ENCODE measurements at regions not wholly inside any gene's neighbourhood (a gene's known extent, or its start where the extent isn't known, plus 50 kb on each side); places are given as distances from the start of the nearest gene placed in this dataset.

DNA sequence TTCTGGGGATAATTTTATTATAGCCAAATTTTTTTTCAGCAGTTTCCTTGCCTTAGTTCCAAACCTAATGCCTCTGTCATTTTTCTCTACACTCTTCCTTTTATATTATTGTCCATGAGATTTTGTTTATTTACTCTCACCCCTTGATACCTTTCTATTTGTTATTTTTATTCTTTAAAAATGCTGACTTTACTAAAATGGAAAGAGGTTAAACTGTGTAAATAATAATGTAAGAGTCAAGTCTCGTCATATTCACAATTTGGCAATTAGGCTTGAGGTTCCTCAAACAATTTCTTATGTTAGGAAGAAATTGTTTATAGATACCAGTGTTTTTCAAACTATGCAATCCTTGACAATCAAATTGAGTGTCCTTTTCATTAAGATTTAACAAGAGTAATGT is 428.6 kb upstream of the CDH9 start:
- TF ChIP-seq TCF4 (CRISPR knock-in tag; IDR thresholded peaks at IDR 0.05; ENCODE audit: borderline replicate concordance) (no peak), ISL1 (CRISPR knock-in tag; IDR thresholded peaks at IDR 0.05) (no peak), ZNF8 (CRISPR knock-in tag; IDR thresholded peaks at IDR 0.05) (no peak)
- TF ChIP-seq, protein P1, sequence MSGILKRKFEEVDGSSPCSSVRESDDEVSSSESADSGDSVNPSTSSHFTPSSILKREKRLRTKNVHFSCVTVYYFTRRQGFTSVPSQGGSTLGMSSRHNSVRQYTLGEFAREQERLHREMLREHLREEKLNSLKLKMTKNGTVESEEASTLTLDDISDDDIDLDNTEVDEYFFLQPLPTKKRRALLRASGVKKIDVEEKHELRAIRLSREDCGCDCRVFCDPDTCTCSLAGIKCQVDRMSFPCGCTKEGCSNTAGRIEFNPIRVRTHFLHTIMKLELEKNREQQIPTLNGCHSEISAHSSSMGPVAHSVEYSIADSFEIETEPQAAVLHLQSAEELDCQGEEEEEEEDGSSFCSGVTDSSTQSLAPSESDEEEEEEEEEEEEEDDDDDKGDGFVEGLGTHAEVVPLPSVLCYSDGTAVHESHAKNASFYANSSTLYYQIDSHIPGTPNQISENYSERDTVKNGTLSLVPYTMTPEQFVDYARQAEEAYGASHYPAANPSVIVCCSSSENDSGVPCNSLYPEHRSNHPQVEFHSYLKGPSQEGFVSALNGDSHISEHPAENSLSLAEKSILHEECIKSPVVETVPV (CRISPR knock-in tag; IDR thresholded peaks at IDR 0.05) = no peak
- no peak for ATAC-seq

DNA sequence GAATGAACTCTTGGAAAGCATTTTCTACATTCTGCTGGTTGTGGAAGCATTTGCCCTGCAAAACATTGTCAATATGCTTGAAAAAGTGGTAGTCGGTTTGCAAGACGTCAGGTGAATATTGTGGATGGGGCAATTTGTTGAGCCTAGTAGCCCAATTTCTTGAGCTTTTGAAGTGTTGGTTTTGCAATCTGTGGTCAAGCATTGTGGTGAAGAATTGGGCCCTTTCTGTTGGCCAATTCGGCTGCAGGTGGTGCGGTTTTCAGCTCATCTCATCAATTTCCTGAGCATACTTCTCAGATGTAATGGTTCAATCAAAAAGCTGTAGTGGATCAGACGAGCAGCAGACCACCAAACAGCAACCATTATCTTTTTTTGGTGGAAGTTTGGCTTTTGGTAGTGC is 426.8 kb upstream of the CDH9 start:
- TF ChIP-seq BACH2 (CRISPR knock-in tag; IDR thresholded peaks at IDR 0.05; ENCODE audit: borderline replicate concordance) = no peak
- no peak for TF ChIP-seq ZFP3 (CRISPR knock-in tag; IDR thresholded peaks at IDR 0.05)
- no peak for TF ChIP-seq RARB (CRISPR knock-in tag; IDR thresholded peaks at IDR 0.05)
- TF ChIP-seq ISL1 (CRISPR knock-in tag; IDR thresholded peaks at IDR 0.05) = no peak
- TF ChIP-seq, protein P2, sequence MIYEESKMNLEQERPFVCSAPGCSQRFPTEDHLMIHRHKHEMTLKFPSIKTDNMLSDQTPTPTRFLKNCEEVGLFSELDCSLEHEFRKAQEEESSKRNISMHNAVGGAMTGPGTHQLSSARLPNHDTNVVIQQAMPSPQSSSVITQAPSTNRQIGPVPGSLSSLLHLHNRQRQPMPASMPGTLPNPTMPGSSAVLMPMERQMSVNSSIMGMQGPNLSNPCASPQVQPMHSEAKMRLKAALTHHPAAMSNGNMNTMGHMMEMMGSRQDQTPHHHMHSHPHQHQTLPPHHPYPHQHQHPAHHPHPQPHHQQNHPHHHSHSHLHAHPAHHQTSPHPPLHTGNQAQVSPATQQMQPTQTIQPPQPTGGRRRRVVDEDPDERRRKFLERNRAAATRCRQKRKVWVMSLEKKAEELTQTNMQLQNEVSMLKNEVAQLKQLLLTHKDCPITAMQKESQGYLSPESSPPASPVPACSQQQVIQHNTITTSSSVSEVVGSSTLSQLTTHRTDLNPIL (CRISPR knock-in tag; IDR thresholded peaks at IDR 0.05; ENCODE audit: low read depth) = no peak
- TF ChIP-seq OSR1 (CRISPR knock-in tag; IDR thresholded peaks at IDR 0.05) = no peak
- TF ChIP-seq ZC3H10 (CRISPR knock-in tag; IDR thresholded peaks at IDR 0.05) = no peak
- no peak for TF ChIP-seq TCF4 (CRISPR knock-in tag; IDR thresholded peaks at IDR 0.05; ENCODE audit: borderline replicate concordance)
- TF ChIP-seq SNAI2 (CRISPR knock-in tag; IDR thresholded peaks at IDR 0.05) = no peak
- no peak for TF ChIP-seq CSDC2 (CRISPR knock-in tag; IDR thresholded peaks at IDR 0.05)
- TF ChIP-seq, protein P3, sequence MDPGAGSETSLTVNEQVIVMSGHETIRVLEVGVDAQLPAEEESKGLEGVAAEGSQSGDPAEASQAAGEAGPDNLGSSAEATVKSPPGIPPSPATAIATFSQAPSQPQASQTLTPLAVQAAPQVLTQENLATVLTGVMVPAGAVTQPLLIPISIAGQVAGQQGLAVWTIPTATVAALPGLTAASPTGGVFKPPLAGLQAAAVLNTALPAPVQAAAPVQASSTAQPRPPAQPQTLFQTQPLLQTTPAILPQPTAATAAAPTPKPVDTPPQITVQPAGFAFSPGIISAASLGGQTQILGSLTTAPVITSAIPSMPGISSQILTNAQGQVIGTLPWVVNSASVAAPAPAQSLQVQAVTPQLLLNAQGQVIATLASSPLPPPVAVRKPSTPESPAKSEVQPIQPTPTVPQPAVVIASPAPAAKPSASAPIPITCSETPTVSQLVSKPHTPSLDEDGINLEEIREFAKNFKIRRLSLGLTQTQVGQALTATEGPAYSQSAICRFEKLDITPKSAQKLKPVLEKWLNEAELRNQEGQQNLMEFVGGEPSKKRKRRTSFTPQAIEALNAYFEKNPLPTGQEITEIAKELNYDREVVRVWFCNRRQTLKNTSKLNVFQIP (CRISPR knock-in tag; IDR thresholded peaks at IDR 0.05; ENCODE audit: borderline replicate concordance, low read depth) = no peak
- no peak for TF ChIP-seq ARNTL (CRISPR knock-in tag; IDR thresholded peaks at IDR 0.05; ENCODE audit: borderline replicate concordance, low read depth)
- no peak for TF ChIP-seq PPARA (CRISPR knock-in tag; IDR thresholded peaks at IDR 0.05; ENCODE audit: borderline replicate concordance)
- no peak for ATAC-seq

DNA sequence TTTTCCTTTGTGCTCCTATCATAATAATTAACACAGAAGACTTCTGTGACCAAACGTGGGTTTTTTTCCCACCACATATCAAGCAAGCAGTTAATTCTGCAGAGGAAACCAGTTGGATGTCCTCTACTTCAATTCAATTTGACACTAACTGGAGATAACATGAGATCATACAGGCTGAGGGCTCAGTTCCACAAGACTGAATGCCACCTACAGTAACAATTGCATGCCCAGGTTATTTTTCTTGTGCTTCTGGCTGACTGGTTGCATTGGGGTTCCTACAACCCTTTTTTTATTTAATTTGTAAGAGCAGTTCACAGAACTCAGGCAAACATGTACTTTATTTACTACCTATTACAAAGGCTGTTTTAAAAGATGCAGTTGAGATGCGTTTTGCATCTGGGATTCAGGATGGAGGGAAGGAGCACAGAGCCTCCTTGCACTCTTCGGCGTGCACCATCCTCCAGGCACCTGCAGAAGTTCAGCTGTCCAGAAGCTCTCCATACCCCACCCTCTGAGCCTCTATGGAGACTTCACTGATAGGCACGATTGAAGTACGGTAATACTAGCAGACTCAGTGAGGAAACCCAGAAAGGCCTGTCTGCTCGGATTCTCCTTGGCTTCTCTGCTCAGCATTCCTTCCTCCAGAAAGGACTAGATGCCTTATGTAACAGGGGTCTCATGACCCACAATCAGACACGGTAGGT is 425.2 kb upstream of the CDH9 start:
- TF ChIP-seq ESRRG (CRISPR knock-in tag; IDR thresholded peaks at IDR 0.05) (no peak), SNAI2 (CRISPR knock-in tag; IDR thresholded peaks at IDR 0.05) (no peak), ZC3H10 (CRISPR knock-in tag; IDR thresholded peaks at IDR 0.05) (no peak), ZFP30 (CRISPR knock-in tag; IDR thresholded peaks at IDR 0.05) (no peak), BACH2 (CRISPR knock-in tag; IDR thresholded peaks at IDR 0.05; ENCODE audit: borderline replicate concordance) (no peak), ZNF8 (CRISPR knock-in tag; IDR thresholded peaks at IDR 0.05) (no peak)
- TF ChIP-seq, protein P4, sequence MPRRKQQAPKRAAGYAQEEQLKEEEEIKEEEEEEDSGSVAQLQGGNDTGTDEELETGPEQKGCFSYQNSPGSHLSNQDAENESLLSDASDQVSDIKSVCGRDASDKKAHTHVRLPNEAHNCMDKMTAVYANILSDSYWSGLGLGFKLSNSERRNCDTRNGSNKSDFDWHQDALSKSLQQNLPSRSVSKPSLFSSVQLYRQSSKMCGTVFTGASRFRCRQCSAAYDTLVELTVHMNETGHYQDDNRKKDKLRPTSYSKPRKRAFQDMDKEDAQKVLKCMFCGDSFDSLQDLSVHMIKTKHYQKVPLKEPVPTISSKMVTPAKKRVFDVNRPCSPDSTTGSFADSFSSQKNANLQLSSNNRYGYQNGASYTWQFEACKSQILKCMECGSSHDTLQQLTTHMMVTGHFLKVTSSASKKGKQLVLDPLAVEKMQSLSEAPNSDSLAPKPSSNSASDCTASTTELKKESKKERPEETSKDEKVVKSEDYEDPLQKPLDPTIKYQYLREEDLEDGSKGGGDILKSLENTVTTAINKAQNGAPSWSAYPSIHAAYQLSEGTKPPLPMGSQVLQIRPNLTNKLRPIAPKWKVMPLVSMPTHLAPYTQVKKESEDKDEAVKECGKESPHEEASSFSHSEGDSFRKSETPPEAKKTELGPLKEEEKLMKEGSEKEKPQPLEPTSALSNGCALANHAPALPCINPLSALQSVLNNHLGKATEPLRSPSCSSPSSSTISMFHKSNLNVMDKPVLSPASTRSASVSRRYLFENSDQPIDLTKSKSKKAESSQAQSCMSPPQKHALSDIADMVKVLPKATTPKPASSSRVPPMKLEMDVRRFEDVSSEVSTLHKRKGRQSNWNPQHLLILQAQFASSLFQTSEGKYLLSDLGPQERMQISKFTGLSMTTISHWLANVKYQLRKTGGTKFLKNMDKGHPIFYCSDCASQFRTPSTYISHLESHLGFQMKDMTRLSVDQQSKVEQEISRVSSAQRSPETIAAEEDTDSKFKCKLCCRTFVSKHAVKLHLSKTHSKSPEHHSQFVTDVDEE (CRISPR knock-in tag; IDR thresholded peaks at IDR 0.05) = no peak
- no peak for ATAC-seq

DNA sequence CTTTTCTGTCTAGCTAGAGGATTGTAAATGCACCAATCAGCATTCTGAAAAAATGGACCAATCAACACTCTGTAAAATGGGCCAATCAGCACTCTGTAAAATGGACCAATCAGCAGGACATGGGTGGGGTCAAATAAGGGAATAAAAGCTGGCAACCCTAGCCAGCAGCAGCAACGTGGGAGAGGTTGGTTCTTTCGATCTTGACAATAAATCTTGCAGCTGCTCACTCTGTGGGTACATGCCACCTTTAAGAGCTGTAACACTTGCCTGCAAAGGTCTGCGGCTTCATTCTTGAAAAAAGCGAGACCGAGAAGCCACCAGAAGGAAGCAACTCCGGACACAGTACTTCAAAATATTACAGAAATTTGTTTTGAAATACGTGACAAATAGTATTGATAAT is 424.6 kb upstream of the CDH9 start:
- ATAC-seq = no peak
- no peak for TF ChIP-seq ZNF70 (CRISPR knock-in tag; IDR thresholded peaks at IDR 0.05)
- no peak for TF ChIP-seq CSDC2 (CRISPR knock-in tag; IDR thresholded peaks at IDR 0.05)
- TF ChIP-seq ESRRG (CRISPR knock-in tag; IDR thresholded peaks at IDR 0.05) = no peak
- no peak for TF ChIP-seq ZC3H10 (CRISPR knock-in tag; IDR thresholded peaks at IDR 0.05)
- no peak for TF ChIP-seq SNAI2 (CRISPR knock-in tag; IDR thresholded peaks at IDR 0.05)
- TF ChIP-seq ARNTL (CRISPR knock-in tag; IDR thresholded peaks at IDR 0.05; ENCODE audit: borderline replicate concordance, low read depth) = no peak
- TF ChIP-seq ZFP3 (CRISPR knock-in tag; IDR thresholded peaks at IDR 0.05) = no peak
- TF ChIP-seq, protein P5, sequence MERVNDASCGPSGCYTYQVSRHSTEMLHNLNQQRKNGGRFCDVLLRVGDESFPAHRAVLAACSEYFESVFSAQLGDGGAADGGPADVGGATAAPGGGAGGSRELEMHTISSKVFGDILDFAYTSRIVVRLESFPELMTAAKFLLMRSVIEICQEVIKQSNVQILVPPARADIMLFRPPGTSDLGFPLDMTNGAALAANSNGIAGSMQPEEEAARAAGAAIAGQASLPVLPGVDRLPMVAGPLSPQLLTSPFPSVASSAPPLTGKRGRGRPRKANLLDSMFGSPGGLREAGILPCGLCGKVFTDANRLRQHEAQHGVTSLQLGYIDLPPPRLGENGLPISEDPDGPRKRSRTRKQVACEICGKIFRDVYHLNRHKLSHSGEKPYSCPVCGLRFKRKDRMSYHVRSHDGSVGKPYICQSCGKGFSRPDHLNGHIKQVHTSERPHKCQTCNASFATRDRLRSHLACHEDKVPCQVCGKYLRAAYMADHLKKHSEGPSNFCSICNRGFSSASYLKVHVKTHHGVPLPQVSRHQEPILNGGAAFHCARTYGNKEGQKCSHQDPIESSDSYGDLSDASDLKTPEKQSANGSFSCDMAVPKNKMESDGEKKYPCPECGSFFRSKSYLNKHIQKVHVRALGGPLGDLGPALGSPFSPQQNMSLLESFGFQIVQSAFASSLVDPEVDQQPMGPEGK (CRISPR knock-in tag; IDR thresholded peaks at IDR 0.05; ENCODE audit: borderline replicate concordance) = no peak
- no peak for TF ChIP-seq BACH2 (CRISPR knock-in tag; IDR thresholded peaks at IDR 0.05; ENCODE audit: borderline replicate concordance)
- no peak for TF ChIP-seq TCF4 (CRISPR knock-in tag; IDR thresholded peaks at IDR 0.05; ENCODE audit: borderline replicate concordance)
- TF ChIP-seq RARB (CRISPR knock-in tag; IDR thresholded peaks at IDR 0.05) = no peak
- TF ChIP-seq TOX (CRISPR knock-in tag; IDR thresholded peaks at IDR 0.05; ENCODE audit: borderline replicate concordance) = no peak
- no peak for TF ChIP-seq ISL1 (CRISPR knock-in tag; IDR thresholded peaks at IDR 0.05)
- no peak for TF ChIP-seq ZNF8 (CRISPR knock-in tag; IDR thresholded peaks at IDR 0.05)
- TF ChIP-seq, protein P1 (CRISPR knock-in tag; IDR thresholded peaks at IDR 0.05) = no peak

All from SK-N-SH treated with all-trans-retinoic acid at 6 μM for 48 hours (cell line).